CD4-positive, alpha-beta T cell treated with Interleukin-4 for 4 hours (primary cell): ENCODE measurements at regions not wholly inside any gene's neighbourhood (a gene's known extent, or its start where the extent isn't known, plus 50 kb on each side); places are given as distances from the start of the nearest gene placed in this dataset.
"Not testable (repeated sequence)": the region's sequence is repeated elsewhere in the genome, so short reads cannot be mapped to it uniquely, and the experiment has no call there.

Source experiments
- DNase-seq: peaks from one replicate; pipeline ENCODE4 v3.0.0-alpha.2; 2020

DNA sequence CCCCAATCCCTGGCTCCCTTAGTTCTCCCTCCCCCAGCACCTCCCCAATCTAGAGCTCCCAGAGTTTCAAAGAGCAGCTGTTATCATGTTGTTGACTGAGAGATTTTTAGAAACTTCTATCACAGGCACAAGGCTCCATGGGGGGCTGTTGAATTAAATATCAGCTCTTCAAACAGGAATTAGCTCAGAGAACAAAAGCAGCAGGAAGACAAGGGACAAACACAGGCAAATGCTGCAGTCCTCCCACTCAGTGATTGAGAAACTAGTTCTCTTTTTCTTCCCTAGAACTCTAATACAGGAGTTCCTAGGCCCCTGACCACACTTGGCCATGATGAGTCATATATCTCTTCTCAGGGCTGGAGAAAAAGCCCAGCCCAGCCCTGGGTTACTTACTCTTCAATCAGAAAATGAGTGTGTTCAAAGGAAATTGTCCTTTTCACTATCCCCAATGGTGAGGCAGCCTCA, 262.1 kb downstream of the IGSF11 start:
- no peak for DNase-seq

DNA sequence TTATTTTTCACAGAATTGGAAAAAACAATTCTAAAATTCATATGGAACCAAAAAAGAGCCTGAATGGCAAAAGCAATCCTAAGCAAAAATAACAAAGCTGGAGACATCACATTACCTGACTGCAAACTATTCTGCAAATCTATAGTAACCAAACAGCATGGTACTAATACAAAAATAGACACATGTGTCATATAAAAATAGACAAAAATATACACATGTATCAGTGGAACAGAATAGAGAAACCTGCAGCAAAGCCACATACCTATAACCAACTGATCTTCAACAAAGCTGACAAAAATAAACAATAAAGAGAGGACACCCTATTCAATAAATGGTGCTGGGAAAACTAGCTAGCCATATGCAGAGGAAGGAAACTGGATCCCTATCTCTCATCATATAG, 259.6 kb downstream of the IGSF11 start:
- DNase-seq: no peak

GRCh38 chr3:118778201-118778600, 256.4 kb downstream of the IGSF11 start:
- DNase-seq: no peak

DNA sequence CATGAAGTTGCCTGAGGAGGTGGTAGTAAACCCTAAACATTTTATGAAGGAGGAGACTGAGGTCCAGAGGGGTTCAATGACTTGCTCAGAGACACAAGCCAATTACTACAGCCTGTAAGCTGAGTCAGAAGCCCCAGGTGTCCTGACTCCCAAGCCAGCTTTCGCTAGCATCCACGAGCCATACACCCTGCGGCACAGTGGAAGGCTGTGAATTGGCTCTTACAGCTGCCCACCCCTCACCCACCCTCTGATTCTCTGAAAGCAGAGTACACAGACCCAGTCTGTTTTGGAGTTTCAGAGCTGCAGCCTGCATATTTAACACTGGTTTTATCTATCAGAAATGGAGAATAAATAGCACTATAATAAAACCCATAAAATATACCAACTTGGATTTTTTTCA, 253.4 kb downstream of the IGSF11 start:
- no peak for DNase-seq

DNA sequence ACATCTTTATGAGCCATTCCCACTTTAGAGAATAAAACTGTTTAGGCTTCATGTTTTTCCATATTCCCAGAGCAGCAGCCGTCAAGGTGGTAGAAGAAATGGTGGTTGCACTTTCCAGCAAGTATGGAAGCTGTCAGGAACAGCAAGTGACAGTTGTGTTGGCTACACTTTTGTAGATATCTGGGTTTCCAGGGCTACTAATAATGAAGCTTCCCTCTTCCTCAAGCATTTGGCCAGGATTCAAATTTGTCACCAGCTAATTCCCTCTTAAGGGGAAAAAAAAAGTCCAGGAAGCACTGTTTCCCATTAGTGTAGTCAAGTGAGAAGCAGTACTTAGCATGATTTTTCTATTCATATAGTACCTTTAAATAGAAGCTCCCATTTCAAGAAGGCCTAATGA, 252.8 kb downstream of the IGSF11 start:
- DNase-seq: no peak

GRCh38 chr3:118782755-118783202, 251.9 kb downstream of the IGSF11 start:
- no peak for DNase-seq

DNA sequence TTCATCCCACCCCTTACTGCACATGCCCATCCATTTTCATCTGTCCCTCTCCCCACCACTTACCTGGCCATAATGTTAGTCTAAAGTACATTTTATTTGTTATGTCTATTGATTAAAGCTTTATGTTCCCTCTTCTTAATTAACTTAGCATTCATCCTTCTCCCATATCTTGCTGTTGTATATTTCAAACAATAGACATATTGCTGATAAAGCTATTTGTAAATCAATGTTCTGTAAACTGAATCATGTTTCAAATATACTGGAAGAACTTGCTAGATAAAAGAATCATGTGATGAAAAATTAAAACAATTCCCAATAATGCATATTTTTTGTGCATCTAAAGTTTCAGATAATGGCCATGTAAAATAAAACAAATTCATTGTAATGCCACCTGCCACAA, 249.2 kb downstream of the IGSF11 start:
- DNase-seq: no peak

GRCh38 chr3:118791246-118791645, 243.4 kb downstream of the IGSF11 start:
- no peak for DNase-seq

DNA sequence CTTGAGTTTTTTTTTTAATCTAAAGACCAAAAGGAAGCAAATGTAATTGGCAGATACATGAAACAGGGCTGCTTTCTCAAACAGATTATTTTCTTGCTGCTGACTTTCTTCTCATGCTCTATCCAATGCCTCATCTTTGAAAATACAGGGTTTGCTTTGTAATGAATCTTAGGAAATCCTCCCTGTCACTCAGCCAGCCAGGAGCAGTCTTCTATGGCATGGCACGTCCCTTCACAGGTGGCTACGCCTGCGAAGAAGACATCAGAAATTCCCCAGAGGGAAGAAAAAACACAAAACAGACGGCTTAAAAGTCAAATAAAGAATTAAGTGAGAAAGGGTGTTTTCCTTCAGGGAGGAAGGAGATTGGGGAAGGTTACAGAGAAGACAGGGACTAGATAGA, 242.5 kb downstream of the IGSF11 start:
- no peak for DNase-seq

DNA sequence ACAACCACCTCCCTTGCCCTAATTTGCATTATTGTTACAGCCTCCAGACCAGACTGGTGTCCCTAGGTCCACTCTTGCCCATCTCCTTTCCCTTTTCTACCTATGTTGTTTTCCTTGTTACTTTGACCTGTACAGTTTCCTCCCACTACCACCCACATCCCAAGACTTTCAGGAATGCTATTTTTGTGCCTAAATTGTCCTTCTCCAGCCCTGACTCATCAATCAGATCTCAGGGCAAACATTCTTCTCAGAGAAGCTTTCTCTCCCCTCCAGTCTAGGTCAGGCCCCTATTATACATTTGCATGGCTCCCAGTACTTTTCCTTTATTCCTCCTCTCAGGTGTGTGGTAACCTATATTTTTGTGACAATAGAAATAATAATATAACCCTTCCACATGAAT, 241.5 kb downstream of the IGSF11 start:
- no peak for DNase-seq

- no peak for DNase-seq
These were observed 235.3 kb downstream of the IGSF11 start for GRCh38 chr3:118799303-118799702.

DNA sequence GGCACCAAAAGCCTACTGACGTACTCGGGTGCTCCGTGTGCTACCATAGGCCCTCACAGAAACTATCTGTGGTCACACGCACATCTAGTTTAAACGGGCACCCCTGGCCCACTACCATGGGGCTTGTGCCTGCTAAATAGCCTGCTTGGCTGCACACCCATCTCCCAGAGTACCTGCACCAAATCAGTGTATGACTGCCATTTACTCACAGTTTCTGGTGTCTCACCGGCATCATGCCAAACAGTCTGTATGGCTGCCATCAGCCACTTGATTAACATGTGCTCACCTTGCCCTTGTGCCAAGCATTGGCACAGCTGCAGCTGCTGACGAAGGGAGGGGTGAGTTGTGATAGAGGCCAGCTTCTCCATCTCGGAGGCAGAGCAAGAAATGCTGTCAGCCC, 232.7 kb downstream of the IGSF11 start:
- no peak for DNase-seq

GRCh38 chr3:118802325-118803095, 232.1 kb downstream of the IGSF11 start:
- no peak for DNase-seq

GRCh38 chr3:118803096-118803476, 231.6 kb downstream of the IGSF11 start:
- DNase-seq: no peak

- DNase-seq: no peak
These were observed 229.6 kb downstream of the IGSF11 start for GRCh38 chr3:118805007-118805406.

- DNase-seq: no peak
These were observed 228.2 kb downstream of the IGSF11 start for GRCh38 chr3:118806423-118806822.

GRCh38 chr3:118807349-118807748, 227.3 kb downstream of the IGSF11 start:
- not testable (repeated sequence) for DNase-seq

DNA sequence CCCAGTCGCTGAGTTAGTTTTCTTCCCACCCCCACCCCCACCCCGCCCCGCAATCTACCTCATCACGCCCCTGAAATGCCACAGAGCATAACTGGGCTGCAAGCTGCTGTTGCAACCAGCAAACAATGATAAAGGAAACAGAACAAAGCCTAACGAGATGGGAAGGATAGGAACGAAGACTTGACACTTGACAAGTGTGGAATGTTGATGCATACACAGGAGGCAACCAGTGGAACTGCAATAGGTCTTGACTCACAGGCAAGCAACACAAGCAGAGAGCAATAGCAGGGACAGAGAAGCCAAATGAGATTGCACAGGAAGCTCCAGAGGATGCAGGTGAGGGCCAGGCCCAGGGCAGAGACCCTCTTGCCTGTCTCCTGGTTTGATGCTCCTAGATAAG, 225.9 kb downstream of the IGSF11 start:
- no peak for DNase-seq

DNA sequence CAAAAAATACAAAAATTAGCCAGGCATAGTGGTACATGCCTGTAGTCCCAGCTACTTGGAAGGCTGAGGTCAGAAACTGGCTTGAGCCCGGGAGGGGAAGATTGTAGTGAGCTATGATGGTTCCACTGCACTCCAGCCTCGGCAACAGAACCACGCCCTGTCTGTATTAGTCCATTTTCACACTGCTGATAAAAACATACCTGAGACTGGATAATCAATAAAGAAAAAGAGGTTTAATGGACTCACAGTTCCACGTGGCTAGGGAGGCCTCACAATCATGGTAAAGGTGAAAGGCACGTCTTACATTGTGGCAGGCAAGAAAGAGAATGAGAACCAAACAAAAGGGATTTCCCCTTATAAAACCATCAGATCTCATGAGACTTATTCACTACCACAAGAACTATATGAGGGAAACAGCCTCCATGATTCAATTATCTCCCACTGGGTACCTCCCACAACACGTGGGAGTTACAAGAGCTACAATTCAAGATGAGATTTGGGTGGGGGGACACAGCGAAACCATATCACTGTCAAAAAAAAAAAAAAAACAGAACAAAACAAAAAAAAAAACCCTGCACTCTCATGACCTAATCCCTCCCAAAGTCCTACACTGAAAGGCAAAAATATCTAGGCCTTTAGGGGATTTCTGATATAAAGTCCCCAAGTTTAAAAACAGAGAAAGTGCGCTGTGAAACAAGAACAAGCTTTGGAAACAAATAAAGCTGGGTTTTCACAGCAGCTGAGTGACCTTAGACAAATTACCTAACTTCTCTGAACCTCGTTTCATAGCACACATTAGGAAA, 224.7 kb downstream of the IGSF11 start:
- DNase-seq: no peak

GRCh38 chr3:118810499-118811035, 224.1 kb downstream of the IGSF11 start:
- no peak for DNase-seq

GRCh38 chr3:118811236-118811732, 223.4 kb downstream of the IGSF11 start:
- no peak for DNase-seq

- DNase-seq: no peak
These were observed 221.2 kb downstream of the IGSF11 start for GRCh38 chr3:118813472-118813871.

DNA sequence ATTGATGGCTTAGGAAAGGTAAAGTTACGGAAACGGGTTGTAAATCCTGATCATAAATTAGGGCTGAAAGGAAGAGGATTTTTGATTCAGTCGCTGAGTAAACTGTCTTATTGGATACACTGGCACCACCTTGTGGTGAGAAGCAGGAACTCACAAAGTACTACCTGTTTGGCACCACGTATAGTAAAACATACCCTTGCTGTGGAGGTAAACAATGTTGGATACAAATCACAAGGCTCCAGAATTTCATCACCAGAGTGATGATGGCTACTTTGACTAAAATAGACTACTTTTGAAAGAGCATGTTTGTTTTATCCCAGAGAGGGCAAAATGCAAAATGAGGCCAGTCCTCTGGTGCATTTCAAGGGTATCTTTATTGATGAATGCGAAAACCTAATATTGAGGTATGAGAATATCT, 216.9 kb downstream of the IGSF11 start:
- DNase-seq: peak; percentile 55

DNA sequence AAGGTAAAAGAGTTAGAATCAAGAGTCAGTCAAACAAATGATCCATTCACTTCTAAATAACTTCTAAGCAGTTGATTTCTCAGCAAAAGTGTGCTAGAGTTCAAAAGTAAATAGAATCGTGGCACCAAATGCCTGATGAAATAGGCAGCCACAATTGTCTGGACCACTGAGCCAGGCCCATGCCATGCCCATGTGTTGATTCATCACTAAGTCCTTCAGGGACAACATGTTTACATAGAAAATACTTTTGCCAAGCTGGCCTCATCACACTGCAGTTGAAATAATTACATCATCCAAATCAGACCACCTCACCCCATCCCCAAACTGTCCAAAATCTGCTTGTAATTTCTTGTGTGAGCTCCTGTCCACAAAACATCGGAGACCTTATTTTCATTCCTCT, 216.3 kb downstream of the IGSF11 start:
- no peak for DNase-seq
